DMS114 treated with DMSO at 0.1 percent for 48 hours (cell line): ENCODE measurements at regions not wholly inside any gene's neighbourhood (a gene's known extent, or its start where the extent isn't known, plus 50 kb on each side); places are given as distances from the start of the nearest gene placed in this dataset.
"Not testable (repeated sequence)": the region's sequence is repeated elsewhere in the genome, so short reads cannot be mapped to it uniquely, and the experiment has no call there.

ENCODE experiments used
- DNase-seq: peaks from one replicate; lab custom pipeline; 2025; ENCODE audit not compliant: unreplicated experiment; lab: John Stamatoyannopoulos, UW

DNA sequence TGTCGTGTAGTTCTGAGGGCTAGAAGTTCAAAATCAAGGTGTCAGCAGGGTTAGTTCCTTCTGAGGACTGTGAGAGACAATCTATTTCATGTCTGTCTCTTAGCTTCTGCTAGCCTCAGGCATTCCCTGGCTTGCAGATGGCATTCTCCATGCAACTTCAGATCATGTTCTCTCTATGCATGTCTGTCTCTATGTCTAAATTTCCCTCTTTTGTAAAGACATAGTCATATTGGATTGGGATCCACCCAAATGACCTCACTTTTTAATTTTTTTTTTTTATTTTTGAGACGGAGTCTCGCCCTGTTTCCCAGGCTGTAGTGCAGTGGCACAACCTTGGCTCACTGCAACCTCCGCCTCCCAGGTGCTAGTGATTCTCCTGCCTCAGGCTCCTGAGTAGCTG is 104.6 kb downstream of the RAP2B start:
- no peak for DNase-seq

- no peak for DNase-seq
Measured at GRCh38 chr3:153268564-153269279, 106.7 kb downstream of the RAP2B start.

GRCh38 chr3:153269730-153270129 is 107.7 kb downstream of the RAP2B start:
- DNase-seq = no peak

DNA sequence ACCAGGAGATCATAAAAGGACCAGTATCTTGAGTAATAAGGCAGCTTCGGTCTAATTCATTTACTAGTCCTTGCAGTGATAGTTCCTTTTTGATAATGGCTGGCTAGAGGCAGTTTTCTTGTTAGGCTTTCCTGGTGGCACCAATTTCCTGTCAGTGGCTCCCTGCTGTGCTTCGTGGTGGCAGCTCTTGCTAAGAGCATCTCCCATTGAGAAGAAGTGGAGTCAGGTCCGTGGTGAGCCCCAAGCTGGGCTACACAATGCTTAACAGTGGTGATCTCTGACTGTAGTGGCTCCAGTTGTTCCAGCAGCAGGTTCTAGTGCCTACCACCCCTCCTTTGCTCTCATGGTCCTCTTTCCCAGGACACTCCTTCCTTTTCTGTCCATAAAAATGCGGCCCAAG is 111.2 kb downstream of the RAP2B start:
- DNase-seq = no peak

DNA sequence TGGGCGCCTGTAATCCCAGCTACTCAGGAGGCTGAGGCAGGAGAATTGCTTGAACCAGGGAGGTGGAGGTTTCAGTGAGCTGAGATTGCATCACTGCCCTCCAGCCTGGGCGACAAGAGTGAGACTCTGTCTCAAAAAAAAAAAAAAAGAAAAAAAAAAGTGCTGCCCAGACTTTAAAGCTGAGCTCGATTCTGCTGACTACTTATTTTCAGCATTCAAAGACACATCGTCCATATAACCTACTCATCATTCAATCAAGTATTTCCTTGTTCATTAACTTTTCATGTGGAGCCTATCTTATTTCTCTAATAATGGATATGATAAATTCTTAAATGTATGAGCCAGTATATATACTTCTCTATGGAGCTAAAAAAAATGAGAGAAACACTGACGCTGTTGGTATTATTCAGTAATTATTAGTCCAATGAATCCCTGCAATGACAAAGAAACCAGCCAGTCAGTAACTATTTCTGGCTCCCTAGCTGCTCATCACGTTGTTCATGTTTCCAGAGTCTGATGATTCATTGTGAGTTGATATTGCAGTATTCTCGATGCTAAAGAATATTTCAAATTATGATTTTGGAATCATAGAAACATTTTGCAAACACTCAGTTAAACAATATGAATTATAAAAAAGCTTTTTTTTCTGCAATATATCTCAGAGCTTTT is 111.9 kb downstream of the RAP2B start:
- DNase-seq = no peak

DNA sequence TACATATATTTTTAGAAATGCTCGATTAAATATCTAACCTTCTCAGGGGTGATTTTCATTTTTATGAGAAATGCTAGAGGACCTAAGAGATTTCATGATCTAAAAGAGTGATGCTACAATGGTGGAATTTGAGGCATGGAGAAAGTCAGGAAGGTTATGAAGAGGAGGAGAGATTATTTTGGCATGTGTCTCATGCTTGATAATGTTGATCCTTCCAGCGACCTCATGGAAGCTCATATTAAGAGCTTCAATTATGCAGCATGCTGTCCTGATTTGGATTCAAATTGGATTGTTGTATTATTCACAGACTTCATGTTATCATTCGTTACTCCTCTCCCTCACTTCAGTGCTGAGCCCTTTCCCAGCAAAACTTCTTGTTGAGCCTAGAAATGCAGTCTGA is 112.5 kb downstream of the RAP2B start:
- DNase-seq = no peak

DNA sequence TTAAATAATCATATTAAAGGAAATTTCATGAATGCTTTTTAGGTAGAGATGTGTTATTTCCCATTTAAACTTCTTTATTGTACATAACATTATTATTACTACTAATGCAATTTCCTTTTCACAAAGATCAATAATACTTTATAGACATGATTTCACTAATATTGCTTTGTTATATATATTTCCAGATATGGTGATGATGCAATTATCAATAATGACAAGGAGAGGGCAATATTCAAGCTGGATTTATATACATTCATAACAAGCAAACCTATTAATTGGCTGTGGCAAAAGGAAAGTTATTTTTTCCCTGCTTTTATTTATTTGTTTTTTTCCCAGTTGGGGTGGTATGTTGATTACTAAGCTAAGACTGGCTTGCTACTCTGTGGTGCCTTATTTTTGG is 113.5 kb downstream of the RAP2B start:
- DNase-seq = no peak

DNA sequence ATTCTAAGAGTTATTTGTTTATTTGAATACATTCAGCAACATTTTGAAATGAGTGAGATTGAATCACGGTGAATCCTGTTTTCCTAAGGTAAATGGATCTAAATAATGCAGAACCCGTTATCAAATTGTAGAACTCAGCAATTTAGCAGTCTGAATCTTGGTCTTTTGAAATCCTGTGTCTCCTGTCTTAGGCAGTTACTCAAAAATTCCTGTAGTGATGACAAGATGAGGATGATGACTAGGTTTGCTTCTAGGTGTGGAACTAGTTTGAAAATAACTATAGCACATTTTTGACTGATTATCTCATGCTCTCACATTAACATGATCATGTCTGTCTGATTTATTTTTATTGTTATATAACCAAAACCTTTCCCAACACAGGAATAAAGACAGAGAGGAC is 115.0 kb downstream of the RAP2B start:
- DNase-seq = no peak

DNA sequence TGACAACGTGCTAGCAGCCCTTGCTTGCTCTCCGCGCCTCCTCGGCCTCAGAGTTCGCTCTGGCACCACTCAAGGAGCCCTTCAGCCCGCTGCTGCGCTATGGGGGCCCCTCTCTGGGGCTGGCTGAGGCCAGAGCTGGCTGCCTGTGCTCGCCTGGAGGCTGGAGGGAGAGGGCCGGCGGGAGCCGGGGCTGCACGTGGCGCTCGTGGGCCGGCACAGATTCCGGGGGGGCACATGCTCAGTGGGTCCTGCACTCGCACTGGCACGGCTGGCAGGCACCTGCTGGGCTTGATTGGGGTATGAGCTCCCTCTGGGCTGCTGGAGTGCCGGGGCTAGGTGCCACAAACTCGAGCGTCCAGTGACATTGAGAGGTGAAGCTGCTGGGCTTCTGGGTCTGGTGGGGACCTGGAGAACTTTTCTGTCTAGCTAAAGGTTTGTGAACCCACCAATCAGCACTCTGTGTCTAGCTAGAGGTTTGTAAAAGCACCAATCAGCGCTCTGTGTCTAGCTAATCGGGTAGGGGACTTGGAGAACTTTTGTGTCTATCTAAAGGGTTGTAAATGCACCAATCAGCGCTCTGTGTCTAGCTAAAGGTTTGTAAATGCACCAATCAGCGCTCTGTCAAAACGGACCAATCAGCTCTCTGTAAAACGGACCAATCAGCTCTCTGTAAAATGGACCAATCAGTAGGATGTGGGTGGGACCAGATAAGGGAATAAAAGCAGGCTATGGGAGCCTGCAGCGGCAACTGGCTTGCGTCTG is 119.4 kb downstream of the RAP2B start:
- not testable (repeated sequence) for DNase-seq

- no peak for DNase-seq
Measured at GRCh38 chr3:153282355-153282754, 120.3 kb downstream of the RAP2B start.

- no peak for DNase-seq
Measured at GRCh38 chr3:153284282-153284938, 122.4 kb downstream of the RAP2B start.

DNA sequence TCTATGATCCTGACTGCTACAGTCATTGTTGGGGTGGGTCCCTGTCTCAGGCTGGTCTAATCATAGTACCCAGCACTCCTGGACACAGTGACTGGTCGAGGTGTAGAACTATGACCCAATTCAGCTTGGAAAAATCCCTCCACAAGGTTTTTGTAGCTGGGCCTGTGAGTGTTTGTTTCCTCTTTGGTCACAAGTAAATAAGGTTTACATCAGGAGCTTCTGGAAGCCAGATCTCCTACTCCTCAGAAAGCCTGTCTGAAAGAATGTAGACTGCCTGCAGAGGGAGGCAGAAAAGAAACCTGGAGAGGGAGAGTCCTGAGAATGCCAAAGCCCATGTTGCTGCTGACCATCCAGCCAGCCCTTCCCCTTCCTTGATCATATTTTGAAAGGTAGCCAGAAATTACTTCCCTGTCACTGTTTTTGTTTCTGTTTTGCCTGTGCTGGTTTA is 123.2 kb downstream of the RAP2B start:
- no peak for DNase-seq

DNA sequence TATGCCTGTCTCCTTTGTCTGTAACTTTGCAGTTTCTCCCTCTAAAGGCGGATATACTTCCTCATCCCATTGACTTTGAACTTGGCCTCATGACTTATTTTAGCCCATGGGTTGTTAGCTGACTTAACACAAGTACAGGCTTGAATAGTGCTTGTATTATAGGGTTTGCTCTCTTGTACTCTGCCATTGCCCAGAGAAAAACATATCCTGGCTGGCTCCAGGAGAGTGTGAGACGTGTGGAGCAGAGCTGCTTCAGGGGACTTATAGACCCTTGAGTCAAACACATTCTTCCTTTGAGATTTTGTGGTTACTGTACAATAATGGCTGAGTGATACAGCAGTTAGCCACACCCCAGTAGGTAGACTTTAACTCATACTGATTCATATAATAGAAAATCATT is 124.0 kb downstream of the RAP2B start:
- no peak for DNase-seq

GRCh38 chr3:153287017-153287416 is 125.0 kb downstream of the RAP2B start:
- no peak for DNase-seq

GRCh38 chr3:153289334-153289808 is 127.3 kb downstream of the RAP2B start:
- no peak for DNase-seq

DNA sequence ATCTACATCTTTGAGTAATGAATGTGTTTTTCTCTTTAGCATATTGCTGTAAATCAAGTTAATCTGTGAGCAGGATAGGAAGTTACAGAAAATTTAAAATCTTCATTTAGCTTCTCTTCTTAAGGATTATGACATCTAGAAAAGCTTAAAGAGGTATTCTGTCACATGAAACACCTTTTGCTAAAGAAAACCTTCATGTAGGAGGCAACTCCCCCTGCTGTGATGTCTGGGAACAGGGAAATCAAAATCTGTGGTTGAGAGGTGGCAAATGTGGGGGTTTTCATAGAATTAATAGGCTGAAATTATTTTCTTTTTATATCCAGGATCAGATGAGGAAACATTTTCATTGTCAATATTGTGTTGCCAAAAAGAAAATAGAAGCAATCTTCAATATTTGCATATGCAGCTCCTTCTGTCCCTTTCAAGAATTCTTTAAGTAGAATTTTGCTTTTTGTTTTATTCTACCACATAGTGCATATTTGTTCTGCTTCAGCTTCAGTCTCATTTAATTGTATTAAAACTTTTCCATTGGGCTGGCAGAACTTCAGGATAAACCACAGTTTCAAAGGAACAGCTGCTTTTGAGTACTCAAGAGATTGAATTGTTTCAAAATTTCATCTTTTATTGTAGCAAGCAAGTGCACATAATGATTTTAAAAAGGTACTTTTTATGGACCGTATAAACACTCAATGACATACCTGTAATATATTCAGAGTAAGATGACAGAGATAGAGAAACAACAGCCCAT is 128.4 kb downstream of the RAP2B start:
- no peak for DNase-seq

DNA sequence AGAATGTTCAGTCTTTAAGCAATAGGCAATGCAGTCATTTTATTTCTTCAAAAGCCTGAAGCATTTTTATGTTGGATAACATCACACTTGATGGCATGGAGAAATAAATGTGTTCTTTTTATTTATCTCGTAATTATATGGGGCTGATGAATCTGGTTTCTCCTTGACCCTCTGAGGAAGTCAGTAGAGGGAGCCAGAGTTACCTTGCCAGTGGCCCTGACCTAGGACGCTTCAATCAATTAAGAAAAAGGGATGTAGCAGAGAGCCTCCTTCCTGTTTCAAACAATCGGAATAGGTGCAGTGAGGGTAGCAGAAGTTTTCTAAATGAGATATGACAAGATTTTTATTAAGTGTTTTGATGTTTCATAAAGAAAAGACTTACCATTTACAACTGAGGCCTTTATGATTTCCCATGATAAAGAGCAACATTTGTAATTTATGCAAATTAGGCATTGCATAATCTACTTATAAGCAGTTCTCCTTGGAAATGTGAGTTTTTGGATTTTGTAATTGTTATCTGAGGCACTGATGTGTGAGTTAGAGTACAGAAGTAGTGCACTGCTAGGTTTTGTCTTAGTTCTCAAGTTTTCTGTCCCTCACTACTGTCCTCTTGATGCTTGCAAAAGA is 129.1 kb downstream of the RAP2B start:
- DNase-seq = no peak

DNA sequence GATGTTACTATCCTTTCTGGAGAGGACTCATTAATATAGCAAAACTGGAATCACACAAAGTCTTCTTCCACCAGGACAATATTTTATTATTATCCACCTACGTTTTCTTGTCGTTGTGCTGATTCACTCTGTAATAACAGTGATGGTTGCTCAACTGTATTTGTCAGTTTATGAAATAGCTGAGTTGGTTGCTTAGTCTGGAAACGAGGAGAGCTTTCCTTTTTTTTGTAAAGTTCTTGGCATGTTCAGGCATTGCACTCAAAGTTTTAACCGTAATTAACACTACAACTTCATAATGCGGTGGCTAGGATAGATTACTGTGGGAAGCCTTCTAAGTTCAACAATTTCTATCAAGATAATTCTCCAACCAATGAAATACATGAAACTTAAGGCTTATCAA is 131.2 kb downstream of the RAP2B start:
- no peak for DNase-seq

DNA sequence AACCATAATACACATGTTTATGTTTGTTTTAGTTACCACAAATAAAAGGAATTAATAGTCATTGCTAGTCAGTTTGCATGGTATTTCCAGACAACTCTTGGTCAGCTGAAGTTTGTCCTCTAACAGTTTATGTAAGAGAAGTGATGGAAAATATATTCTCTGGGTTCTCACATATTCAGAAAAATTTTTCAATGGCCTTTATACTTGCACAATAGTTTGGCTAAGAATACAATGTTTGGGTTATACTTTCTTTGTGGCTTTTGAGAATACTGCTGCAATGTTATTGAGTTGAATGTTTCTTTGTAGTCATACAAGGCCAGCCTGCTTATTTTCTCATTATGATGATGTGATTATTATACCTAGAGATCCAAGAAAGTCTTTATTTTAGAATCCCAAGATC is 133.9 kb downstream of the RAP2B start:
- no peak for DNase-seq

- DNase-seq = no peak
Measured at GRCh38 chr3:153305189-153305588, 143.2 kb downstream of the RAP2B start.
